K562 (cell line): ENCODE measurements at regions not wholly inside any gene's neighbourhood (a gene's known extent, or its start where the extent isn't known, plus 50 kb on each side); places are given as distances from the start of the nearest gene placed in this dataset.
"Not testable (repeated sequence)": the region's sequence is repeated elsewhere in the genome, so short reads cannot be mapped to it uniquely, and the experiment has no call there.

Experiments
- ATAC-seq: fragments of 200-7000 bp; cut with Tn5 transposase; 3 replicates; pipeline ENCODE4 v1.9.1; 2020; ENCODE audit warnings: moderate library complexity
- BruUV-seq: library from RNA; stranded (reverse); fragments of 400-500 nt; replicated peaks from 2 replicates; lab custom pipeline; 2021; lab: Mats Ljungman, UMichigan
- CTCF ChIA-PET: fragments of 300-600 bp; formaldehyde crosslinking; extraction: SDS; loops from one replicate; lab custom pipeline; 2021; ENCODE audit warnings: low intra/inter-chr PET ratio; lab: Yijun Ruan, JAX
- POLR2A ChIA-PET: fragments of 300-600, 350-650 bp; sonication (Branson Sonifier 250); formaldehyde crosslinking; extraction: SDS; loops from one replicate; lab custom pipeline; 2021; ENCODE audit warnings: antibody characterized with exemption, inconsistent platforms; lab: Yijun Ruan, JAX
- DNase-seq, 4 experiments: peaks; one replicate each; pipeline versions ENCODE4 v3.0.0 to v3.0.0-alpha.2; 2011 to 2018; ENCODE audit warnings: low spot score in 3 of 4, mixed read lengths in 3 of 4; ENCODE audit errors: extremely low read depth in 1 of 4
- FAIRE-seq: peaks from 2 replicates; lab custom pipeline; 2011; peaks lifted over from hg19 to GRCh38; lab: Jason Lieb, UNC
- H2AFZ ChIP-seq: 2 replicates; pipeline ENCODE4 v1.6.0; 2011; ENCODE audit warnings: low read depth, low read length, control low read depth, inconsistent platforms
- H3K27ac ChIP-seq: fragments of 200-600 bp; 3 replicates; pipeline ENCODE4 v1.8.0; 2011; ENCODE audit warnings: low read depth, mild to moderate bottlenecking, control low read depth, inconsistent platforms, low read length, moderate library complexity, mixed read lengths; ENCODE audit errors: extremely low read depth
- H3K27me3 ChIP-seq, 2 experiments: fragments of 300-600 bp in 1 of 2; 2 replicates in 1 of 2; 3 replicates in 1 of 2; pipeline versions ENCODE4 v1.6.0 to v1.8.0; 2011; ENCODE audit warnings: inconsistent platforms in 2 of 2, low read length in 2 of 2, mild to moderate bottlenecking in 1 of 2, mixed read lengths in 1 of 2, moderate library complexity in 1 of 2; ENCODE audit not compliant: control insufficient read depth in 2 of 2, insufficient read depth in 2 of 2
- H3K36me3 ChIP-seq: fragments of 300-600 bp; 3 replicates; pipeline ENCODE4 v1.8.0; 2011; ENCODE audit warnings: mild to moderate bottlenecking, low read length, inconsistent platforms; ENCODE audit not compliant: control insufficient read depth, insufficient read depth
- H3K4me1 ChIP-seq, 2 experiments: fragments of 200-600 bp in 1 of 2; replicated peaks in 1 of 2; 2 replicates in 1 of 2; 3 replicates in 1 of 2; pipeline versions ENCODE4 v1.5.1 to v1.8.0; 2011; ENCODE audit warnings: inconsistent platforms in 2 of 2, low read length in 2 of 2, mild to moderate bottlenecking in 1 of 2, mixed read lengths in 1 of 2, moderate library complexity in 1 of 2; ENCODE audit not compliant: control insufficient read depth in 2 of 2, insufficient read depth in 2 of 2
- H3K4me2 ChIP-seq: 2 replicates; pipeline ENCODE4 v1.6.1; 2011; ENCODE audit warnings: low read length, control low read depth, inconsistent platforms, mixed read lengths; ENCODE audit not compliant: insufficient read depth
- H3K4me3 ChIP-seq: fragments of 200-600 bp; sonication (generic), shearing (Covaris generic); 2 replicates; pipeline ENCODE4 v1.5.1; 2016; ENCODE audit warnings: control low read depth, inconsistent platforms
- H3K79me2 ChIP-seq: fragments of 200-600 bp; 3 replicates; pipeline ENCODE4 v1.8.0; 2011; ENCODE audit warnings: low read length, inconsistent platforms; ENCODE audit not compliant: control insufficient read depth, insufficient read depth
- H3K9ac ChIP-seq, 2 experiments: 2 replicates each; pipeline versions ENCODE4 v1.6.0 to v1.6.1; 2011; ENCODE audit warnings: low read depth in 2 of 2, low read length in 2 of 2, control low read depth in 1 of 2, inconsistent platforms in 1 of 2, mild to moderate bottlenecking in 1 of 2, mixed read lengths in 1 of 2; ENCODE audit not compliant: insufficient read depth in 1 of 2
- H3K9me1 ChIP-seq: one replicate; pipeline ENCODE4 v1.6.0; 2011; ENCODE audit warnings: inconsistent platforms, mild to moderate bottlenecking, low read length, moderate library complexity; ENCODE audit not compliant: control insufficient read depth, insufficient read depth
- H3K9me3 ChIP-seq: replicated peaks from 2 replicates; pipeline ENCODE4 v1.5.1; 2011; ENCODE audit warnings: low read depth, low read length, inconsistent platforms; ENCODE audit not compliant: control insufficient read depth, insufficient read depth
- H4K20me1 ChIP-seq: replicated peaks from 2 replicates; pipeline ENCODE4 v1.6.1; 2011; ENCODE audit warnings: low read length, inconsistent platforms, mixed read lengths; ENCODE audit not compliant: control insufficient read depth, insufficient read depth
- CBFA2T3 ChIP-seq: fragments of 450-650 bp; IDR thresholded peaks from 2 replicates; pipeline ENCODE4 v1.6.1; 2017
- E2F5 ChIP-seq: sonication (generic); formaldehyde crosslinking; IDR thresholded peaks from 2 replicates; pipeline ENCODE4 v1.8.0; 2022; ENCODE audit warnings: mild to moderate bottlenecking, missing genetic modification reagents
- EGR1 ChIP-seq: fragments of 450-650 bp; conservative IDR thresholded peaks from 2 replicates; pipeline ENCODE4 v1.6.1; 2017; ENCODE audit warnings: mild to moderate bottlenecking
- ESRRB ChIP-seq: fragments of 250-450 bp; sonication (Bioruptor Pico); IDR thresholded peaks from 2 replicates; pipeline ENCODE4 v1.5.0; 2020; ENCODE audit warnings: mild to moderate bottlenecking, moderate library complexity, borderline replicate concordance
- FOXA3 ChIP-seq, 2 experiments: fragments of 450-650 bp in 1 of 2; sonication (generic) in 1 of 2; formaldehyde crosslinking; IDR thresholded peaks in 1 of 2; conservative IDR thresholded peaks in 1 of 2; 2 replicates each; pipeline versions ENCODE4 v1.4.0 to v1.8.0; 2020 to 2022; ENCODE audit warnings: mild to moderate bottlenecking in 2 of 2, missing genetic modification reagents in 1 of 2
- GTF2B ChIP-seq: IDR thresholded peaks from 2 replicates; pipeline ENCODE4 v1.6.1; 2011; ENCODE audit not compliant: insufficient read length; ENCODE audit errors: extremely low read depth
- MYNN ChIP-seq, 2 experiments: sonication (generic); formaldehyde crosslinking in 1 of 2; IDR thresholded peaks; 2 replicates each; pipeline versions ENCODE4 v1.5.0 to v1.6.1; 2016 to 2020; ENCODE audit warnings: antibody characterized with exemption in 1 of 2, missing genetic modification reagents in 1 of 2
- NFIX ChIP-seq: fragments of 250-450 bp; sonication (Bioruptor Pico); IDR thresholded peaks from 2 replicates; pipeline ENCODE4 v1.4.0; 2020; ENCODE audit warnings: low read depth, mild to moderate bottlenecking, moderate library complexity
- SMARCE1 ChIP-seq: fragments of 450-650 bp; IDR thresholded peaks from 2 replicates; pipeline ENCODE4 v1.7.1; 2016; ENCODE audit warnings: mild to moderate bottlenecking
- ZBTB8A ChIP-seq: fragments of 450-650 bp; IDR thresholded peaks from 2 replicates; pipeline ENCODE4 v1.6.1; 2018; ENCODE audit warnings: mild to moderate bottlenecking, moderate library complexity; ENCODE audit not compliant: partially characterized antibody
- ZHX1 ChIP-seq: fragments of 150-350 bp; conservative IDR thresholded peaks from 2 replicates; pipeline ENCODE4 v1.6.1; 2014; ENCODE audit warnings: low read length
- ZNF347 ChIP-seq: fragments of 450-650 bp; formaldehyde crosslinking; IDR thresholded peaks from 2 replicates; pipeline ENCODE4 v1.4.0; 2020; ENCODE audit warnings: low read depth, mild to moderate bottlenecking, moderate library complexity
- WGBS: fragments of 100-300 bp; shearing (Covaris generic); methylation state at CpG from one replicate; pipeline ENCODE4 v1.1.6; 2016; ENCODE audit warnings: low coverage, mixed read lengths; ENCODE audit not compliant: insufficient coverage; ENCODE audit errors: missing lambda C conversion rate; 5-methylcytosine and 5-hydroxymethylcytosine counted together
- in situ Hi-C: fragments of 300-500 bp; cut with MboI; formaldehyde crosslinking; loops from 4 replicates; pipeline ENCODE4 v1.15.0; 2018; ENCODE audit warnings: inconsistent platforms, mixed read lengths
- intact Hi-C: fragments of 100-400 bp; cut with micrococcal nuclease; formaldehyde crosslinking; loops from 2 replicates; pipeline ENCODE4 v1.14.2; 2022

- no peaks in the 10 kb centered on the region for H3K4me1 ChIP-seq
- BruUV-seq, result no TSS peak
- no peak for FAIRE-seq
- no peak for ATAC-seq
- no peaks in the 10 kb centered on the region for H3K9me1 ChIP-seq
- H3K79me2 ChIP-seq, result no peaks in the 10 kb centered on the region
- H2AFZ ChIP-seq, result no peak overlapping the region
- no peak overlapping the region for H3K9ac ChIP-seq
- H3K27me3 ChIP-seq, result no peaks in the 10 kb centered on the region
- no peak overlapping the region for H3K27ac ChIP-seq
- H3K36me3 ChIP-seq, result no peaks in the 10 kb centered on the region
- no peaks in the 10 kb centered on the region for H3K9me3 ChIP-seq
- POLR2A ChIA-PET, result no interaction called here
- CTCF ChIA-PET, result no interaction called here
- no peaks in the 10 kb centered on the region for H4K20me1 ChIP-seq
- H3K4me3 ChIP-seq, result no peak overlapping the region
- intact Hi-C loops, result no loop called here
- no peak overlapping the region for H3K4me2 ChIP-seq
- TF ChIP-seq E2F5 (CRISPR knock-in tag) (no peak), EGR1 (no peak), GTF2B (no peak), ZHX1 (no peak), ESRRB (CRISPR knock-in tag) (no peak), CBFA2T3 (no peak), FOXA3 (CRISPR knock-in tag; conservative IDR thresholded peaks at IDR 0.05 in 1 of 2, IDR thresholded peaks at IDR 0.05 in 1 of 2) (no peak), ZBTB8A (no peak), SMARCE1 (no peak), MYNN (IDR thresholded peaks at IDR 0.05) (no peak), MYNN (CRISPR knock-in tag; IDR thresholded peaks at IDR 0.05) (no peak), NFIX (CRISPR knock-in tag) (no peak), ZNF347 (CRISPR knock-in tag) (no peak)
- in situ Hi-C loops, result no loop called here
- no peak for DNase-seq
These were observed 167.1 kb upstream of the CNKSR2 start for GRCh38 chrX:21207080-21207479.

GRCh38 chrX:21219208-21219607 is 155.0 kb upstream of the CNKSR2 start:
- intact Hi-C loops, H3K9me1 ChIP-seq, ATAC-seq, DNase-seq, H3K27me3 ChIP-seq, CTCF ChIA-PET, H3K27ac ChIP-seq, H3K9me3 ChIP-seq, H3K4me2 ChIP-seq, POLR2A ChIA-PET, H3K4me1 ChIP-seq, H3K9ac ChIP-seq, H4K20me1 ChIP-seq, H3K4me3 ChIP-seq, in situ Hi-C loops, H2AFZ ChIP-seq, FAIRE-seq, BruUV-seq, H3K79me2 ChIP-seq, H3K36me3 ChIP-seq: not testable (repeated sequence)
- WGBS, result 0% methylated on average over 3 of the region's 3 CpGs
